Stimulated activated CD4-positive, alpha-beta T cell treated with anti-CD3 and anti-CD28 coated beads, TNF-alpha, amount 100 ng/mL, for 48 hours (primary cell): ENCODE measurements at regions not wholly inside any gene's neighbourhood (a gene's known extent, or its start where the extent isn't known, plus 50 kb on each side); places are given as distances from the start of the nearest gene placed in this dataset.

Experiments
- DNase-seq, 3 donors: peaks; one replicate each; pipeline ENCODE4 v3.0.0-alpha.2; 2020; ENCODE audit warnings: low read depth in 3 of 3

DNA sequence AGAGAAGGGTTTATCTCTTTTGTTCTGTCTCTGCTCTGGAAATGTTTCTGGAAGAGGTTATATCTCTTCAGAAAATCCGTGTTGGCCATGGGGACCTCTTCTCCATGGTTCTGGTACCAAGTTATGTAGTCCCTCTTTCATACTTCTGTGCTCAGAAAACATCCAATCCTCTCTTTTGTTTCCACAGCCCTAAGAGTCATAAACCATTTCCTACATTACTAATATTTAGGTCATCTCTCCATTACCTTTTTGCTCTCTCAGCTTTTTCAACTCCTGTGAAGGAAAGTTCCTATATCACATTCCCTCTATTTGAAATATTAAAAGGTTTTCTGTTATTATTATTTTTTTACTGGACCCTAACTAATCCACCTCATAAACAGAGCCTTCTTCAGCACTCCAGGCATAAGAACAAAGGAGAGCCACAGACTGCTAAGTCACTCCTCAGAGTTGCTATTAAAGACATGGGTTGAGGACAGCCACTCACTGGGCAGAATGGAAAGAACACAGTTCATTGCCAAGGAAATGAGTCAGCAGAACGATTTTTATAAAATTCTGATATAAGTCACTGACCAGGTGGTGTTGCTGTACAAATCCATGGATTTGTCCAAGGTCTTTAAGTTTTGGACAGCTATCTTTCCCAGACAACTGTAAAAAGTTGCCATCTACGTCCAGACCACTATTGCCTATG is 122.4 kb upstream of the NPY2R start:
- no peak for DNase-seq

DNA sequence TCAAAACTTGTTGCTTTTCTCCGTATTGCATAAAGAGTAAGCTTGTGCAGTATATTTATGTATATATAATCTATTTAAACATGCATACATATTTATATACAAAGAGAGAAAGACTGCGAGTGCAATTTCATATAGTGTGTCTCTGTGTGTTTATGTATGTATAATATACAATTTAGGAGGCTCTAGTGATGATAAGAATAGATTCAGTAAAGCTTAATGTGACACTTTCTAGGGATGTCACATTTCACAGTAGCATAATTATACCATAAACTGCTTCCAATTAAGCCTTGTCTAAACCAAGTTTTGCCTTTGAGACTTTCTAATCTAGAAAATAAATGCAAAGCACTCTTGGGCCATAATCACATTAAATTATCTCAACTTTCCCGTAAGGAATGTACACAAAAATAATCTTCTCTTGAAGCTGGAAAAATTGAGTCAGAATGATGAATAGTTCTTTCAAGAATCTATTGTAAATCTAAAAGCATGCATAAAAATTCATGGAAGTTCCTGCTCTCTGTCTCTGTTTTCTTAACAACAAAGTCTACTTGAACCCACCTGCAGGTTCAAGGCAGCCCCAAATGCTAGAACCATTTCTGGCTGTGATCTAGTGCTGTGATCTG is 114.1 kb upstream of the NPY2R start:
- no peak for DNase-seq

GRCh38 chr4:155099231-155099630 is 109.2 kb upstream of the NPY2R start:
- no peak for DNase-seq

DNA sequence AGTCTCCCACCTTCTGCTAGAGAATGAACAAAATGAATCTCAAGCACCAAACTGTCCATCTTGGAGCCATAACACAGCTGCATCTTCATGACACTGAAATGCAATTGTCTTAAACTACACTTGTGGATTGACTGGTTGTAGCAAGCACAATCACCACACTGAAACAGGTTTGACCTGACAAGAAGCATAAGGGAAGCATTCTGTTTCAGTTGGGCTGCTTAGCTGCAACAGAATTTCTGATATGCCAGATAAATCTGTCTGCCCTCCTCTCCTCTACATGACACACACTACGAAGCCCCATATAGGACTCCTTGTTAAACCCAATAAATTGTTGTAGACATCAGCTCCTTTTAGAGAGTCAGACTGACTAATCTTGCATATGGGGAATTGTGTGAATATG is 101.8 kb upstream of the NPY2R start:
- no peak for DNase-seq

- no peak for DNase-seq
These were observed 101.4 kb upstream of the NPY2R start for GRCh38 chr4:155107059-155107458.

DNA sequence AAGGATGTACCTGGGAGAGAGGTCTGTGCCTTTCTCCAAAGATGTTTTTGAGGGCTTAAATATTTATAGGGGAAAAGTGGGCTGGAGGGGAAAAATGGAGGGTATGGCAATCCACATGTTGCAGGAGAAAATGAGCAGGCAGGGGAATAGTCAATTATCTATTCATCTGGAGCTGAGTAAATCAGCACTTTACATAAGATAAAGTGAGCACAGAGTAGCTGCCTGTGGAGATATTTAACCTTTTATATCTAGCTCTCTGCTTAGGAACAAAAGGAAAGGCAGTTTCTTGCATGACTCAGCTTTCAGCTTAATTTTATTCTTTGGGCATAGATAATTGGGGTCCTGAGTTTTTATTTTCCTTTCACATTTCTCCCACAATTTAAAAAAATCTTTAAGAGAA is 93.6 kb upstream of the NPY2R start:
- DNase-seq = no peak

- no peak for DNase-seq
These were observed 89.4 kb upstream of the NPY2R start for GRCh38 chr4:155119006-155119405.

- DNase-seq = no peak
These were observed 87.9 kb upstream of the NPY2R start for GRCh38 chr4:155120536-155120935.

- DNase-seq = no peak
These were observed 86.1 kb upstream of the NPY2R start for GRCh38 chr4:155122382-155122781.

DNA sequence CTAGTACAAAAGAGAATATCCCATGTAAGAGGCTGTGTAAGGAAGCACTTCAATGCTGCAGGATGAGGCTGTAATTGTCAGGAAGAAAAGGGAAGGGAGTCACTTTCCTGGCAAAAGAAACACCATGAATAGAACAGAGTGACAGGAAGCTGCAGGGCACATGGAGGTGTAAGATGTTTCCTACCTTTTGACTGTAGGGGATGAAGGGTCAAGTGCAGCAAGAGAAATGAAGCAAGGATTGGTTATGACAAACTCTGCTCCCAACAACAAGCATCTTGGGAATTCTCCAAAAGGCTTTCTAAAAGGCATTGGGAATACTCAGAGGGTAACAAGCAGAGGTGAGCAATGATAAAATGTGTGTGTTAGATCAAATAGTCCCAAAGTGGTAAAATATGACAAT is 74.3 kb upstream of the NPY2R start:
- no peak for DNase-seq

- DNase-seq = no peak
These were observed 67.5 kb upstream of the NPY2R start for GRCh38 chr4:155140889-155141288.

DNA sequence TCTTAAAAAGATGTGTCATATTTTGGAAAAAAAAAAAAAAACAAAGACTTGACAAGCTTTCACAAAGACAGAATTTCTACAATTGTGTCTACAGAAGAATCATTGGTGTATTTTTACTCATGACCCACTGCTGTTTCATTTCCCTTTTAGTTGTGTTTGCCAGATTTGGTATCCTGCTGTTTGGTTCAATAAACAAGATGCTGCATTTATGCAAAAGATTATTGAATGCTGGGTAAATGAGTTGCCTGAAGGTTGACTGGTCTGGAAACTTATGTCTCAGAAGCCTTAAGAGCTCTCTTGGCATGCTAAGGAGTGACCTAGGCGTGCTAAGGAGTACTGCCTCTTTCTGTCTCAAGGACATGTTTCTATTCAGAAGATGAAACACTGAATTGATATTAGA is 64.9 kb upstream of the NPY2R start:
- no peak for DNase-seq
